Glutamatergic neuron (in vitro differentiated cells): ENCODE measurements at regions not wholly inside any gene's neighbourhood (a gene's known extent, or its start where the extent isn't known, plus 50 kb on each side); places are given as distances from the start of the nearest gene placed in this dataset.

Source experiments
- DNase-seq: peaks from one replicate; pipeline ENCODE4 v3.0.0; 2022
- H3K27ac Mint-ChIP-seq: one replicate; pipeline ENCODE4 v1.8.0; 2020; ENCODE audit warnings: mild to moderate bottlenecking, mixed read lengths, inconsistent platforms; ENCODE audit not compliant: unreplicated experiment
- H3K27me3 Mint-ChIP-seq: one replicate; pipeline ENCODE4 v1.8.0; 2020; ENCODE audit warnings: mild to moderate bottlenecking, moderate library complexity, mixed read lengths, inconsistent platforms; ENCODE audit not compliant: unreplicated experiment
- H3K36me3 Mint-ChIP-seq: one replicate; pipeline ENCODE4 v1.8.0; 2020; ENCODE audit warnings: mild to moderate bottlenecking, mixed read lengths, inconsistent platforms; ENCODE audit not compliant: unreplicated experiment
- H3K4me1 Mint-ChIP-seq: one replicate; pipeline ENCODE4 v1.8.0; 2020; ENCODE audit warnings: mild to moderate bottlenecking, low read depth, mixed read lengths, inconsistent platforms; ENCODE audit not compliant: unreplicated experiment
- H3K4me3 Mint-ChIP-seq: one replicate; pipeline ENCODE4 v1.8.0; 2020; ENCODE audit warnings: mild to moderate bottlenecking, mixed read lengths, inconsistent platforms; ENCODE audit not compliant: unreplicated experiment
- H3K9me3 Mint-ChIP-seq: one replicate; pipeline ENCODE4 v1.8.0; 2020; ENCODE audit warnings: mild to moderate bottlenecking, moderate library complexity, mixed read lengths, inconsistent platforms; ENCODE audit not compliant: unreplicated experiment
- CTCF ChIP-seq: fragments of 200-600 bp; sonication (generic); IDR thresholded peaks from one replicate; pipeline ENCODE4 v1.5.0; 2021; ENCODE audit not compliant: partially characterized antibody, unreplicated experiment

GRCh38 chr5:129378961-129379360 is 81.1 kb upstream of the ADAMTS19 start:
- H3K27ac Mint-ChIP-seq = no peak overlapping the region
- no peak for DNase-seq
- no peak for TF ChIP-seq CTCF
- H3K9me3 Mint-ChIP-seq = no peaks in the 10 kb centered on the region
- H3K27me3 Mint-ChIP-seq = no peaks in the 10 kb centered on the region
- H3K4me3 Mint-ChIP-seq = no peak overlapping the region
- no peaks in the 10 kb centered on the region for H3K36me3 Mint-ChIP-seq
- no peaks in the 10 kb centered on the region for H3K4me1 Mint-ChIP-seq

- DNase-seq = no peak
- TF ChIP-seq CTCF = no peak
- Mint-ChIP-seq H3K4me1 (no peaks in the 10 kb centered on the region), H3K4me3 (no peak overlapping the region), H3K27ac (no peak overlapping the region), H3K36me3 (no peaks in the 10 kb centered on the region), H3K9me3 (no peaks in the 10 kb centered on the region), H3K27me3 (no peaks in the 10 kb centered on the region)
Observed at GRCh38 chr5:129379406-129379805, 80.7 kb upstream of the ADAMTS19 start.

- TF ChIP-seq CTCF = no peak
Observed at GRCh38 chr5:129382921-129383672, 77.0 kb upstream of the ADAMTS19 start.

GRCh38 chr5:129384193-129384592 is 75.9 kb upstream of the ADAMTS19 start:
- TF ChIP-seq CTCF = no peak
- H3K36me3 Mint-ChIP-seq = no peaks in the 10 kb centered on the region
- no peak overlapping the region for H3K27ac Mint-ChIP-seq
- H3K27me3 Mint-ChIP-seq = no peaks in the 10 kb centered on the region
- no peak overlapping the region for H3K4me3 Mint-ChIP-seq
- DNase-seq = no peak
- no peaks in the 10 kb centered on the region for H3K9me3 Mint-ChIP-seq
- H3K4me1 Mint-ChIP-seq = no peaks in the 10 kb centered on the region

More at GRCh38 chr5:129382921-129383672, 77.0 kb upstream of the ADAMTS19 start:
- no peak overlapping the region for H3K4me3 Mint-ChIP-seq
- no peaks in the 10 kb centered on the region for H3K4me1 Mint-ChIP-seq
- no peak for DNase-seq
- no peak overlapping the region for H3K27ac Mint-ChIP-seq
- no peaks in the 10 kb centered on the region for H3K36me3 Mint-ChIP-seq
- H3K9me3 Mint-ChIP-seq = no peaks in the 10 kb centered on the region
- H3K27me3 Mint-ChIP-seq = no peaks in the 10 kb centered on the region

- H3K27ac Mint-ChIP-seq = no peak overlapping the region
- H3K4me3 Mint-ChIP-seq = no peak overlapping the region
- H3K9me3 Mint-ChIP-seq = no peaks in the 10 kb centered on the region
- no peak for TF ChIP-seq CTCF
- H3K4me1 Mint-ChIP-seq = no peaks in the 10 kb centered on the region
- no peaks in the 10 kb centered on the region for H3K27me3 Mint-ChIP-seq
- no peak for DNase-seq
- H3K36me3 Mint-ChIP-seq = no peaks in the 10 kb centered on the region
Observed at GRCh38 chr5:129384736-129385135, 75.4 kb upstream of the ADAMTS19 start.
